Kidney (tissue), 13 donors: ENCODE measurements at regions not wholly inside any gene's neighbourhood (a gene's known extent, or its start where the extent isn't known, plus 50 kb on each side); places are given as distances from the start of the nearest gene placed in this dataset.

ENCODE experiments used
- DNase-seq, 5 donors: peaks; one replicate each; pipeline ENCODE4 v3.0.0-alpha.2; 2013 to 2020
- FAIRE-seq: peaks from 2 replicates; lab custom pipeline; 2012; peaks lifted over from hg19 to GRCh38; lab: Jason Lieb, UNC
- H3K27ac ChIP-seq, 2 donors: one replicate each; pipeline ENCODE4 v1.7.0; 2013; ENCODE audit warnings: low read depth in 2 of 2, low read length in 2 of 2, inconsistent platforms in 1 of 2
- H3K27me3 ChIP-seq: one replicate; pipeline ENCODE4 v1.7.1; 2013; ENCODE audit warnings: low read length, inconsistent platforms; ENCODE audit not compliant: control insufficient read depth, insufficient read depth
- H3K36me3 ChIP-seq, 3 donors: one replicate each; pipeline versions ENCODE4 v1.7.0 to v1.7.1; 2013; ENCODE audit warnings: low read length in 3 of 3, control low read depth in 1 of 3, inconsistent platforms in 1 of 3; ENCODE audit not compliant: insufficient read depth in 3 of 3, control insufficient read depth in 2 of 3
- H3K4me1 ChIP-seq, 3 donors: one replicate each; pipeline versions ENCODE4 v1.7.0 to v1.7.1; 2013; ENCODE audit warnings: low read length in 3 of 3, inconsistent platforms in 1 of 3, low read depth in 1 of 3; ENCODE audit not compliant: control insufficient read depth in 2 of 3, insufficient read depth in 2 of 3
- H3K4me3 ChIP-seq, 3 donors: one replicate each; pipeline versions ENCODE4 v1.7.0 to v1.8.1; 2013; ENCODE audit warnings: low read length in 3 of 3, control low read depth in 1 of 3, inconsistent platforms in 1 of 3
- H3K9ac ChIP-seq, 3 donors: one replicate each; pipeline versions ENCODE4 v1.7.0 to v1.7.1; 2013; ENCODE audit warnings: low read length in 3 of 3, control low read depth in 1 of 3, inconsistent platforms in 1 of 3
- H3K9me3 ChIP-seq, 3 donors: one replicate each; pipeline versions ENCODE4 v1.7.0 to v1.7.1; 2013; ENCODE audit warnings: low read length in 3 of 3, control low read depth in 1 of 3, inconsistent platforms in 1 of 3; ENCODE audit not compliant: control insufficient read depth in 2 of 3, insufficient read depth in 1 of 3
- CTCF ChIP-seq: IDR thresholded peaks from 3 replicates; pipeline ENCODE4 v1.5.1; 2012; ENCODE audit warnings: mild to moderate bottlenecking, moderate library complexity, borderline replicate concordance; ENCODE audit not compliant: insufficient read depth; ENCODE audit errors: extremely low read depth
- intact Hi-C: fragments of 100-400 bp; cut with DNase I; formaldehyde crosslinking; loops from one replicate; pipeline ENCODE4 v1.11.1; 2022
- donor health status: control.
- donor health status: control.
- donor health status: control.
- donor health status: control.
- donor health status: control.
- donor health status: DM: yes; HTN: yes; CAD: no.
- donor health status: Normal renal cell carcinoma (clear cell type).

GRCh38 chr7:21253740-21254687 lies 173.9 kb upstream of the SP4 start:
- H3K9ac ChIP-seq: no peak overlapping the region
- no peaks in the 10 kb centered on the region for H3K9me3 ChIP-seq
- H3K27ac ChIP-seq: no peak overlapping the region
- DNase-seq (peak in 4 of 5 donors; percentile 82 to 94 (median 90)), FAIRE-seq (no peak)
- TF ChIP-seq CTCF: peak; percentile 56
- H3K36me3 ChIP-seq: no peaks in the 10 kb centered on the region
- H3K4me3 ChIP-seq: no peak overlapping the region
- H3K27me3 ChIP-seq: peaks cover 41% of the 10 kb centered on the region
- intact Hi-C loops: no loop called here
- H3K4me1 ChIP-seq: no peaks in the 10 kb centered on the region

- intact Hi-C loops: no loop called here
- Histone ChIP-seq H3K27ac (no peak overlapping the region), H3K4me3 (no peak overlapping the region), H3K4me1 (no peaks in the 10 kb centered on the region), H3K9me3 (no peaks in the 10 kb centered on the region), H3K9ac (no peak overlapping the region), H3K36me3 (no peaks in the 10 kb centered on the region), H3K27me3 (peaks cover 30% of the 10 kb centered on the region)
- FAIRE-seq: peak; percentile 95
- DNase-seq: peak in 2 of 5 donors; percentile 66 to 80
- TF ChIP-seq CTCF: peak; percentile 37
Measured at GRCh38 chr7:21256310-21256877, 171.5 kb upstream of the SP4 start.

GRCh38 chr7:21260939-21261338 lies 166.9 kb upstream of the SP4 start:
- H3K27me3 ChIP-seq: no peaks in the 10 kb centered on the region
- no peak for DNase-seq
- no peaks in the 10 kb centered on the region for H3K9me3 ChIP-seq
- H3K4me3 ChIP-seq: no peak overlapping the region
- no peak overlapping the region for H3K9ac ChIP-seq
- intact Hi-C loops: loop anchor here (5.0 kb wide), 1 partner anchor 741 kb away; no protein-coding TSS in a partner anchor
- H3K36me3 ChIP-seq: no peaks in the 10 kb centered on the region
- H3K4me1 ChIP-seq: no peaks in the 10 kb centered on the region
- no peak overlapping the region for H3K27ac ChIP-seq
- no peak for TF ChIP-seq CTCF
- no peak for FAIRE-seq
